Activated CD8-positive, alpha-beta T cell treated with anti-CD3 and anti-CD28 coated beads for 36 hours (primary cell): ENCODE measurements at regions not wholly inside any gene's neighbourhood (a gene's known extent, or its start where the extent isn't known, plus 50 kb on each side); places are given as distances from the start of the nearest gene placed in this dataset.

Experiments used
- ATAC-seq: fragments of 200-7000 bp; cut with Tn5 transposase; one replicate; pipeline ENCODE4 v1.10.0; 2021; ENCODE audit warnings: mild to moderate bottlenecking, moderate library complexity
- CTCF ChIA-PET: fragments of 350-600 bp; sonication (Branson Sonifier 250); formaldehyde crosslinking; loops from one replicate; lab custom pipeline; 2021; ENCODE audit warnings: antibody characterized with exemption; lab: Charles Lee
- POLR2A ChIA-PET: fragments of 350-600 bp; sonication (Branson Sonifier 250); formaldehyde crosslinking; loops from one replicate; lab custom pipeline; 2021; ENCODE audit warnings: antibody characterized with exemption; lab: Charles Lee
- DNase-seq: peaks from one replicate; pipeline ENCODE4 v3.0.0-alpha.2; 2020
- H3K27ac Mint-ChIP-seq: one replicate; pipeline ENCODE4 v1.8.0; 2021; ENCODE audit warnings: mild to moderate bottlenecking, mixed read lengths
- H3K27me3 Mint-ChIP-seq: one replicate; pipeline ENCODE4 v1.8.0; 2021; ENCODE audit warnings: mixed read lengths
- H3K36me3 Mint-ChIP-seq: one replicate; pipeline ENCODE4 v1.8.0; 2021; ENCODE audit warnings: low read depth, mixed read lengths
- H3K4me1 Mint-ChIP-seq: one replicate; pipeline ENCODE4 v1.8.0; 2021; ENCODE audit warnings: low read depth, mixed read lengths
- H3K4me3 Mint-ChIP-seq: one replicate; pipeline ENCODE4 v1.8.0; 2021; ENCODE audit warnings: mild to moderate bottlenecking, moderate library complexity, mixed read lengths
- H3K9me3 Mint-ChIP-seq: one replicate; pipeline ENCODE4 v1.8.0; 2021; ENCODE audit warnings: mixed read lengths
- intact Hi-C: fragments of 100-400 bp; cut with micrococcal nuclease; formaldehyde crosslinking; loops from one replicate; pipeline ENCODE4 v1.10.0; 2022
- TF ChIP-seq, protein P1 (sequence below): fragments of 200-600 bp; IDR thresholded peaks from one replicate; pipeline ENCODE4 v1.8.0; 2022; ENCODE audit warnings: antibody characterized with exemption, mild to moderate bottlenecking

DNA sequence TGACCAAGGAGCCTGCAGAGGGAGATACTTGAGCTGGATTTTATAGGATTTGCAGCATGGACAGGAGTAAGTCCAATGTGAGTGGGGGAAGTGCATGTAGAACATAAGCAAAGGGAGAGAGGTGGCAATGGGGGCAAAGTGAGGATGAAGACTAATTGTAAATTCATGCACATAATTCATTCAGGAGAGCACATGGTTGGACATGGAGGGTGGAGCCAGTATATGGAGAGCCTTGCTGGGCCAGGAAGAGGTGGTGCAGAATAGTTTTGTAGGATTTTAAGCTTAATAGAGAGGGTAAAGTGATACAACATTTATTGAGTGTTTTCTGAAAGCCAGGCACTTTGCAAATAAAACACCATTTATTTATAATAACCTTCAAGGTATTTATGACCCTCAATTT lies 274.3 kb upstream of the C11orf87 start:
- TF ChIP-seq, protein P1, sequence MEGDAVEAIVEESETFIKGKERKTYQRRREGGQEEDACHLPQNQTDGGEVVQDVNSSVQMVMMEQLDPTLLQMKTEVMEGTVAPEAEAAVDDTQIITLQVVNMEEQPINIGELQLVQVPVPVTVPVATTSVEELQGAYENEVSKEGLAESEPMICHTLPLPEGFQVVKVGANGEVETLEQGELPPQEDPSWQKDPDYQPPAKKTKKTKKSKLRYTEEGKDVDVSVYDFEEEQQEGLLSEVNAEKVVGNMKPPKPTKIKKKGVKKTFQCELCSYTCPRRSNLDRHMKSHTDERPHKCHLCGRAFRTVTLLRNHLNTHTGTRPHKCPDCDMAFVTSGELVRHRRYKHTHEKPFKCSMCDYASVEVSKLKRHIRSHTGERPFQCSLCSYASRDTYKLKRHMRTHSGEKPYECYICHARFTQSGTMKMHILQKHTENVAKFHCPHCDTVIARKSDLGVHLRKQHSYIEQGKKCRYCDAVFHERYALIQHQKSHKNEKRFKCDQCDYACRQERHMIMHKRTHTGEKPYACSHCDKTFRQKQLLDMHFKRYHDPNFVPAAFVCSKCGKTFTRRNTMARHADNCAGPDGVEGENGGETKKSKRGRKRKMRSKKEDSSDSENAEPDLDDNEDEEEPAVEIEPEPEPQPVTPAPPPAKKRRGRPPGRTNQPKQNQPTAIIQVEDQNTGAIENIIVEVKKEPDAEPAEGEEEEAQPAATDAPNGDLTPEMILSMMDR: no peak
- intact Hi-C loops: no loop called here
- H3K9me3 Mint-ChIP-seq: no peaks in the 10 kb centered on the region
- no peaks in the 10 kb centered on the region for H3K4me1 Mint-ChIP-seq
- H3K4me3 Mint-ChIP-seq: no peak overlapping the region
- peaks cover 5% of the 10 kb centered on the region for H3K27me3 Mint-ChIP-seq
- DNase-seq: no peak
- ATAC-seq: no peak
- no peak overlapping the region for H3K27ac Mint-ChIP-seq
- no peaks in the 10 kb centered on the region for H3K36me3 Mint-ChIP-seq
- ChIA-PET POLR2A (no interaction called here), CTCF (no interaction called here)

DNA sequence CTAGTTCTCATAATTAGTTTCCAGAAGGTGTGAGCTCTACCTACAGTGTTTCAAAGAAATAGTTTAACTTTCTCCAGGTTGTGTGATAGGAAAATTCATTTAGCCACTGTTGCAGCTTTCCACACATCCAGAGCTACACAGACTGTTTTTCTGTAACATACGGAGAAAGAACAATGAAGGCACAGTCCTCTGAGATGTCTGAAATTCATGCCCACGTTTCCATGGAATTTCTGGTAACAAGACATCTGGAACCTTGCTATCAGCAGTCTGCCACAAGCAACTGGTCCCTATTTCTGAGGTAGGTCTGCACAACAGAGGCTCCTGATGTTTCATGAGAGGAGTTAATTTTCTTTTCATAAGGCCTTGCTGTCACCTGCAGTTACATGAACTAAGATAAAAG lies 273.3 kb upstream of the C11orf87 start:
- Mint-ChIP-seq H3K36me3 (no peaks in the 10 kb centered on the region), H3K4me3 (no peak overlapping the region), H3K27me3 (peaks cover 3% of the 10 kb centered on the region), H3K9me3 (no peaks in the 10 kb centered on the region), H3K4me1 (no peaks in the 10 kb centered on the region), H3K27ac (no peak overlapping the region)
- ATAC-seq (no peak), DNase-seq (no peak)
- ChIA-PET POLR2A (no interaction called here), CTCF (no interaction called here)
- TF ChIP-seq, protein P1: no peak
- intact Hi-C loops: no loop called here

DNA sequence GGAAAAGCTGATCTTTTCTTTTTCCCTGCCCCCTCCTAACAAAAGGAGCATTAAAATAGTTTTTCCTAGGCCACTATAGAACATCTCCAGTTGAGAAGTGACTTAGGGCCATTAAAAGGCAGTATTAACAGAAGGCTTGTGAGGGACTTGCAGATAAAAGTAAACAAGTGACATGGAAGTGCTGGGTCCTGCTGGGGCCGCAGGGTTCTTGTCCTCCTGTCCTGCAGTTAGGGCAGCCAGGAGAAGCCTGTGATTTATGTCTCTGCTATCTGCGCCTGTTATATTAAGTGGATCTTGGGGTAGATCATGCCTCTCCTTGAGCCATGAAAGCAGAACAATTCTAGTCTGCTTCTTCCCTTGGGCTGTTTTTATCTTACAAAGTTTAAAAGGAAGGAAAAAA lies 271.4 kb upstream of the C11orf87 start:
- no peak overlapping the region for H3K27ac Mint-ChIP-seq
- no peaks in the 10 kb centered on the region for H3K9me3 Mint-ChIP-seq
- peaks cover 5% of the 10 kb centered on the region for H3K27me3 Mint-ChIP-seq
- ChIA-PET POLR2A (no interaction called here), CTCF (no interaction called here)
- peaks cover 2% of the 10 kb centered on the region for H3K4me1 Mint-ChIP-seq
- ATAC-seq (no peak), DNase-seq (no peak)
- no peaks in the 10 kb centered on the region for H3K36me3 Mint-ChIP-seq
- intact Hi-C loops: no loop called here
- H3K4me3 Mint-ChIP-seq: no peak overlapping the region
- TF ChIP-seq, protein P1: no peak

DNA sequence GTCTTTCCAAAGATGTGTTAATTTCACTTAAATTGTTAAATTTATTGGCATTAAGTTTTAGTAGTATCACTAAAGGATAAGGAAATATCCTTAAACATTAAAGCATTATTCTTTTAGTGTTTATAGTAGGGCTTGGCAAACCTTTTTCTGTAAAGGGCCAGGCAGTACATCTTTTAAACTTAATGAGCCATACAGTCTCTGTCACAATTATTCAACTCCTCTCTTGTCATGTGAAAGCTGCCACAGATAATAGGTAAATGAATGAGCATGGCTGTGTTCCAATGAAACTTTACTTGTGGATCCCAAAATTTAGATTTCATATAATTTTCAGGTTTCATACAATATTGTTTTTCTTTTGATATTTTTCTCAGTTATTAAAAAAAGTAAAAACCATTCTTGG lies 268.2 kb upstream of the C11orf87 start:
- Mint-ChIP-seq H3K36me3 (no peaks in the 10 kb centered on the region), H3K9me3 (no peaks in the 10 kb centered on the region), H3K4me1 (peaks cover 2% of the 10 kb centered on the region), H3K4me3 (no peak overlapping the region), H3K27ac (no peak overlapping the region), H3K27me3 (peaks cover 2% of the 10 kb centered on the region)
- ATAC-seq: no peak
- ChIA-PET POLR2A (no interaction called here), CTCF (no interaction called here)
- TF ChIP-seq, protein P1: no peak
- intact Hi-C loops: no loop called here
- no peak for DNase-seq

DNA sequence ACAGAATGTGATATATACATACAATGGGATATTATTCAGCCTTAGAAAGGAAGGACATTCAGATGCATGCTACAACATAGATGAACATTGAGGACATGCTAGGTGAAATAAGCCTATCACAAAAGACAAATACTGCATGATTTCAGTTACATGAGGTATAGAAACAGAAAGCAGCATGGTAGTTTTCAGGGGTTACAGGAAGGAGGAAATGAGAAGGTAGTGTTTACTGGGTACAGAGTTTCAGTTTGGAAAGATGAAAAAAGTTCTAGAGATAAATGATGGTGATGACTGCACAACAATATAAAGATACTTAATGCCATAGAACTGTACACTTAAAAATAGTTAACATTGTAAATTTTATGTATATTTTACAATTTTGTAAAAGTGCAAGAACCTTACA lies 266.7 kb upstream of the C11orf87 start:
- Mint-ChIP-seq H3K27ac (no peak overlapping the region), H3K9me3 (no peaks in the 10 kb centered on the region), H3K27me3 (peaks cover 2% of the 10 kb centered on the region), H3K4me1 (peaks cover 2% of the 10 kb centered on the region), H3K4me3 (no peak overlapping the region), H3K36me3 (no peaks in the 10 kb centered on the region)
- ChIA-PET CTCF (no interaction called here), POLR2A (no interaction called here)
- DNase-seq (no peak), ATAC-seq (peak; percentile 17)
- TF ChIP-seq, protein P1: no peak
- intact Hi-C loops: no loop called here
